ENCODE measurements at regions not wholly inside any gene's neighbourhood (a gene's known extent, or its start where the extent isn't known, plus 50 kb on each side); places are given as distances from the start of the nearest gene placed in this dataset.

- Histone ChIP-seq H3K9me3 (ENCODE audit: control insufficient read depth in 4 of 4, insufficient read depth in 3 of 4, low read length in 3 of 4) (no peaks in the 10 kb centered on the region), H3K9ac (ENCODE audit: insufficient read depth in 1 of 2, low read length in 2 of 2) (no peak overlapping the region), H3K27ac (ENCODE audit: low read depth in 1 of 2, low read length in 1 of 2) (no peak overlapping the region), H3K27me3 (ENCODE audit: control insufficient read depth in 3 of 3, insufficient read depth in 3 of 3, low read length in 2 of 3) (no peaks in the 10 kb centered on the region), H3K4me1 (ENCODE audit: control insufficient read depth in 5 of 5, insufficient read depth in 5 of 5, low read length in 5 of 5) (peaks cover 0 to 38% (median 7%) of the 10 kb centered on the region in 5 donors), H3K4me3 (no peak overlapping the region), H3K36me3 (ENCODE audit: control insufficient read depth in 4 of 4, insufficient read depth in 4 of 4, low read length in 4 of 4) (no peaks in the 10 kb centered on the region)
- ATAC-seq (ENCODE audit: insufficient read depth, low FRiP score): no peak
- no peak for TF ChIP-seq CTCF (IDR thresholded peaks at IDR 0.05; ENCODE audit: control extremely low read depth, extremely low read depth)
- DNase-seq: no peak
- 94 to 97% methylated on average over 2 of the region's 2 CpGs for WGBS, 2 donors
These were observed 221.8 kb downstream of the SNX18 start for GRCh38 chr5:54739371-54739770.

- no peak overlapping the region for H3K27ac ChIP-seq (ENCODE audit: low read depth in 1 of 2, low read length in 1 of 2)
- ATAC-seq (ENCODE audit: insufficient read depth, low FRiP score) (no peak), DNase-seq (no peak)
- no peaks in the 10 kb centered on the region for H3K27me3 ChIP-seq (ENCODE audit: control insufficient read depth in 3 of 3, insufficient read depth in 3 of 3, low read length in 2 of 3)
- WGBS, 2 donors: 82 to 85% methylated on average over 4 of the region's 4 CpGs
- H3K9me3 ChIP-seq (ENCODE audit: control insufficient read depth in 4 of 4, insufficient read depth in 3 of 4, low read length in 3 of 4): no peaks in the 10 kb centered on the region
- H3K36me3 ChIP-seq (ENCODE audit: control insufficient read depth in 4 of 4, insufficient read depth in 4 of 4, low read length in 4 of 4): no peaks in the 10 kb centered on the region
- no peak overlapping the region for H3K9ac ChIP-seq (ENCODE audit: insufficient read depth in 1 of 2, low read length in 2 of 2)
- TF ChIP-seq CTCF (IDR thresholded peaks at IDR 0.05; ENCODE audit: control extremely low read depth, extremely low read depth): no peak
- H3K4me3 ChIP-seq: no peak overlapping the region
- H3K4me1 ChIP-seq (ENCODE audit: control insufficient read depth in 5 of 5, insufficient read depth in 5 of 5, low read length in 5 of 5): peaks cover 0 to 34% (median 7%) of the 10 kb centered on the region in 5 donors
These were observed 221.4 kb downstream of the SNX18 start for GRCh38 chr5:54738973-54739367.

- Histone ChIP-seq H3K9ac (ENCODE audit: insufficient read depth in 1 of 2, low read length in 2 of 2) (no peak overlapping the region), H3K36me3 (ENCODE audit: control insufficient read depth in 4 of 4, insufficient read depth in 4 of 4, low read length in 4 of 4) (no peaks in the 10 kb centered on the region), H3K4me3 (no peak overlapping the region), H3K27me3 (ENCODE audit: control insufficient read depth in 3 of 3, insufficient read depth in 3 of 3, low read length in 2 of 3) (no peaks in the 10 kb centered on the region), H3K9me3 (ENCODE audit: control insufficient read depth in 4 of 4, insufficient read depth in 3 of 4, low read length in 3 of 4) (no peaks in the 10 kb centered on the region), H3K4me1 (ENCODE audit: control insufficient read depth in 5 of 5, insufficient read depth in 5 of 5, low read length in 5 of 5) (peaks cover 0 to 28% (median under 1%) of the 10 kb centered on the region in 5 donors), H3K27ac (ENCODE audit: low read depth in 1 of 2, low read length in 1 of 2) (peak overlapping the region in 1 of 2 donors; percentile 32)
- ATAC-seq (ENCODE audit: insufficient read depth, low FRiP score) (no peak), DNase-seq (peak; percentile 33 to 50 (median 47))
- WGBS, 2 donors: 56 to 61% methylated on average over 6 of the region's 6 CpGs
- TF ChIP-seq CTCF (IDR thresholded peaks at IDR 0.05; ENCODE audit: control extremely low read depth, extremely low read depth): no peak
These were observed 220.8 kb downstream of the SNX18 start for GRCh38 chr5:54738118-54738972.

Measured in lung (tissue), 11 donors.